GM19395 (cell line): ENCODE measurements at regions not wholly inside any gene's neighbourhood (a gene's known extent, or its start where the extent isn't known, plus 50 kb on each side); places are given as distances from the start of the nearest gene placed in this dataset.

ENCODE experiments used
- ATAC-seq: cut with Tn5 transposase; IDR thresholded peaks from one replicate; pipeline ENCODE4 v1.9.1; 2021; ENCODE audit warnings: mild to moderate bottlenecking, moderate library complexity; ENCODE audit not compliant: unreplicated experiment

GRCh38 chr2:19465978-19466377, 107.6 kb upstream of the OSR1 start:
- ATAC-seq = no peak

GRCh38 chr2:19462256-19462645, 103.8 kb upstream of the OSR1 start:
- no peak for ATAC-seq

- ATAC-seq = no peak
These were observed 103.3 kb upstream of the OSR1 start for GRCh38 chr2:19461504-19462255.

- no peak for ATAC-seq
These were observed 102.3 kb upstream of the OSR1 start for GRCh38 chr2:19460761-19461160.

- ATAC-seq = no peak
These were observed 100.1 kb upstream of the OSR1 start for GRCh38 chr2:19458427-19459003.

- ATAC-seq = no peak
These were observed 99.4 kb upstream of the OSR1 start for GRCh38 chr2:19457809-19458208.

- no peak for ATAC-seq
These were observed 98.4 kb upstream of the OSR1 start for GRCh38 chr2:19456705-19457309.

GRCh38 chr2:19454125-19454524, 95.7 kb upstream of the OSR1 start:
- no peak for ATAC-seq

- no peak for ATAC-seq
These were observed 84.3 kb upstream of the OSR1 start for GRCh38 chr2:19442731-19443130.

- no peak for ATAC-seq
These were observed 80.7 kb upstream of the OSR1 start for GRCh38 chr2:19439081-19439480.

GRCh38 chr2:19435815-19436214, 77.4 kb upstream of the OSR1 start:
- ATAC-seq = no peak

GRCh38 chr2:19434413-19434812, 76.0 kb upstream of the OSR1 start:
- ATAC-seq = no peak

GRCh38 chr2:19426941-19427340, 68.5 kb upstream of the OSR1 start:
- no peak for ATAC-seq

- ATAC-seq = no peak
These were observed 67.7 kb upstream of the OSR1 start for GRCh38 chr2:19426144-19426543.

GRCh38 chr2:19425419-19425818, 67.0 kb upstream of the OSR1 start:
- ATAC-seq = no peak

- ATAC-seq = no peak
These were observed 60.9 kb upstream of the OSR1 start for GRCh38 chr2:19419211-19419880.

GRCh38 chr2:19416784-19417684, 58.6 kb upstream of the OSR1 start:
- no peak for ATAC-seq

GRCh38 chr2:19416083-19416482, 57.7 kb upstream of the OSR1 start:
- ATAC-seq = no peak

GRCh38 chr2:19409046-19409445, 50.6 kb upstream of the OSR1 start:
- ATAC-seq = no peak

- no peak for ATAC-seq
These were observed 50.2 kb upstream of the OSR1 start for GRCh38 chr2:19408592-19408991.
